ENCODE measurements at regions not wholly inside any gene's neighbourhood (a gene's known extent, or its start where the extent isn't known, plus 50 kb on each side); places are given as distances from the start of the nearest gene placed in this dataset.
"Not testable (repeated sequence)": the region's sequence is repeated elsewhere in the genome, so short reads cannot be mapped to it uniquely, and the experiment has no call there.

GRCh38 chrX:52585892-52586291 lies 68.8 kb downstream of the SSX7 start:
- Mint-ChIP-seq H3K9me3 (peaks cover 9% of the 10 kb centered on the region), H3K4me3 (no peak overlapping the region), H3K27me3 (ENCODE audit: low read depth) (peaks cover 20% of the 10 kb centered on the region), H3K36me3 (no peaks in the 10 kb centered on the region), H3K4me1 (no peaks in the 10 kb centered on the region), H3K27ac (no peak overlapping the region)
- TF ChIP-seq, protein P1, sequence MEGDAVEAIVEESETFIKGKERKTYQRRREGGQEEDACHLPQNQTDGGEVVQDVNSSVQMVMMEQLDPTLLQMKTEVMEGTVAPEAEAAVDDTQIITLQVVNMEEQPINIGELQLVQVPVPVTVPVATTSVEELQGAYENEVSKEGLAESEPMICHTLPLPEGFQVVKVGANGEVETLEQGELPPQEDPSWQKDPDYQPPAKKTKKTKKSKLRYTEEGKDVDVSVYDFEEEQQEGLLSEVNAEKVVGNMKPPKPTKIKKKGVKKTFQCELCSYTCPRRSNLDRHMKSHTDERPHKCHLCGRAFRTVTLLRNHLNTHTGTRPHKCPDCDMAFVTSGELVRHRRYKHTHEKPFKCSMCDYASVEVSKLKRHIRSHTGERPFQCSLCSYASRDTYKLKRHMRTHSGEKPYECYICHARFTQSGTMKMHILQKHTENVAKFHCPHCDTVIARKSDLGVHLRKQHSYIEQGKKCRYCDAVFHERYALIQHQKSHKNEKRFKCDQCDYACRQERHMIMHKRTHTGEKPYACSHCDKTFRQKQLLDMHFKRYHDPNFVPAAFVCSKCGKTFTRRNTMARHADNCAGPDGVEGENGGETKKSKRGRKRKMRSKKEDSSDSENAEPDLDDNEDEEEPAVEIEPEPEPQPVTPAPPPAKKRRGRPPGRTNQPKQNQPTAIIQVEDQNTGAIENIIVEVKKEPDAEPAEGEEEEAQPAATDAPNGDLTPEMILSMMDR (IDR thresholded peaks at IDR 0.05; ENCODE audit: unreplicated experiment), result no peak
- DNase-seq (ENCODE audit: low spot score in 2 of 2, unreplicated experiment in 2 of 2), result no peak

DNA sequence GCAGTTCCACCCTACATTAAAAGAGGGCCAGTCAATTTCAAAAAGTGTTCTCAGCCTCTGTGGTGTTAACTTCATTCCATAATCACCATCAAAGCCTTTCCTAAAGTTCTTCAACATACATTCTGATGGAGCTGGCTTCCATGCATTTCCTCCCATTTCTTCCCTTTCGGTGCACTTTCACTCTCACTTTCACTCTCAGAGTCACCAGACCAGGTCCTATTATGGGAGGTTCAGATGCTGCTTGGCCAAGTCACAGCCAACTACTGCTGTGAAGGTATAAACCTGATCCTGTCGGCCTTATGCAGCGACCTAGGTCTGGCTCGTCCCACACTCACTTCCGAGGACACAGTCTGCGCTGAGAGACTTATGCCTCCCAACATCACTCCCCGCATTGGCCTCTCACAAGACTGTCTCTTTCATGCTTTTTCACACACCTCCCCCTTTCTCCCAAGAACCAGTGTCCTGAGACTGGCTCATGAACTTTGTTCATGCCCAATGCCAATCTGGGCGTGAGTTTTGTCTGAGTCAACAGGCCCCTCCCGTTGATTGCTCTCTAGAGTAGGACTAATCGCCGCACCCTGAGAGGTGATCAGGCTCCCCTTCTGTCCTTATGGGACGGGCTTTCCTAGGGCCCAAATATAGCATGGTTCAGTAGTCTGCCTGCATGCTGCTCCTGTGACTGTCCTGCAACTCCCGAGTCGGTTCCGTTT lies 60.8 kb upstream of the XAGE1B start:
- no peak for DNase-seq (ENCODE audit: low spot score in 2 of 2, unreplicated experiment in 2 of 2)
- H3K27me3 Mint-ChIP-seq (ENCODE audit: low read depth), result no peaks in the 10 kb centered on the region
- H3K4me3 Mint-ChIP-seq, result no peak overlapping the region
- no peaks in the 10 kb centered on the region for H3K36me3 Mint-ChIP-seq
- TF ChIP-seq, protein P1 (IDR thresholded peaks at IDR 0.05; ENCODE audit: unreplicated experiment), result no peak
- H3K4me1 Mint-ChIP-seq, result peaks cover 12% of the 10 kb centered on the region
- peaks cover 30% of the 10 kb centered on the region for H3K9me3 Mint-ChIP-seq
- peak overlapping the region; percentile 75 for H3K27ac Mint-ChIP-seq

- peak overlapping the region; percentile 75 for H3K27ac Mint-ChIP-seq
Measured at GRCh38 chrX:52576946-52577345, 60.1 kb upstream of the XAGE1B start.

DNA sequence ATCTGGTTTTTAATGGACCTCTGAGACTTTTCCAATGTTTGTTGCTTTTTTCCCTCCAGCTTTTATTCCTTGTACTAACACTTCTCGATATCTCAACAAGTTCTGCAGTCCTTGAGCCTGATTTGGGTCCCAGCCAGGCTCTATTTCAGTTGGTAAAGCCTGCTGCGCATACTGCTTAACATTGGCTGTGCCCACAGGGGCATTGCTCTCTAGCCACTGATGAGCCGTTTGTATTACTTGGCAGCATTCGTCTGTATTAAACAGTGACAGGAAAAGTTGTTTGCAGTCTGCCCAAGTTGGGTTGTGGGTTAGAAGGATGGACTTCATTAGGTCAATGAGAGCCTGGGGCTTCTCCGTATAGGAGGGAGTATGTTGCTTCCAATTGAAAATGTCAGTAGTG lies 59.6 kb upstream of the XAGE1B start:
- Mint-ChIP-seq H3K4me1 (peaks cover 12% of the 10 kb centered on the region), H3K36me3 (no peaks in the 10 kb centered on the region)

More at GRCh38 chrX:52576946-52577345, 60.1 kb upstream of the XAGE1B start:
- H3K9me3 Mint-ChIP-seq, result peaks cover 26% of the 10 kb centered on the region
- H3K4me1 Mint-ChIP-seq, result peaks cover 12% of the 10 kb centered on the region
- H3K4me3 Mint-ChIP-seq, result no peak overlapping the region
- H3K27me3 Mint-ChIP-seq (ENCODE audit: low read depth), result no peaks in the 10 kb centered on the region
- TF ChIP-seq, protein P1 (IDR thresholded peaks at IDR 0.05; ENCODE audit: unreplicated experiment), result no peak
- H3K36me3 Mint-ChIP-seq, result no peaks in the 10 kb centered on the region
- DNase-seq (ENCODE audit: low spot score in 2 of 2, unreplicated experiment in 2 of 2), result no peak

DNA sequence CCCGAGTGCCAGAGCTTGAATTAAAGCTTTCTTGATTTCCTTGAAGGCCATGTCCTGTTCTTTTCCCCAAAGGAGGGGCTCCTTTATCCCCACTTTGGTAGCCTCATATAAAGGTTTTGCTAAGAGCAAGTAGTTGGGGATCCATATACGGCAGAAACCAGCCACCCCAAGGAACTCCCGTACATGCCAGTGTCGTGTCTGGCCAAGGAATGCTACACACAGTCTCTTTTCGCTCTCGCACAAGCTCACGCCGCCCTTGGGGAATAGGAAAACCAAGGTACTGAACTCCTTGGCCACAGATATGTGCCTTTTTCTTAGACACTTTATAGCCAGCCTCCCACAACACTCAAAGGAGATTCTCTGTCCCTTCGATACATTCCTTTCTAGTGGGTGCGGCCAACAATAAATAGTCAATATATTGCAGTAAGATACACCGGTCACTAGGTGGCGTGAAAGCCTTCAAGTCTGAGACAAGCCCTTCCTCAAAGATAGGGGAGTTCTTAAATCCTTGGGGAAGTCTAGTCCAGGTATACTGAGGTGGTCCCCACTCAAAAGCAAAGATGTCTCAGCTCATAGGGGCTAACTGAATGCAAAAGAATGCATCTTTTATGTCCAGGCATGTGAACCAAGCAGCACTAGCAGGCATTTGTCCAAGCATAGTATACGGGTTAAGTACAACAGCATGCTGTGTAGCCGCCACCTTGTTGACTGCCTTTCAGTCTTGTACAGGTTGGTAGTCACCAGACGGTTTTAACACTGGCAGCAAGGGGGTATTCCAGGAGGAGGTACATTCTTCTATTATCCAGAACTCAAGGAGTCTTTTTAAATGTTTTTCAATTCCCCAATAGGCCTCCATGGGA lies 57.8 kb upstream of the XAGE1B start:
- Mint-ChIP-seq H3K9me3 (peaks cover 30% of the 10 kb centered on the region), H3K4me1 (peaks cover 12% of the 10 kb centered on the region), H3K4me3 (no peak overlapping the region), H3K27me3 (ENCODE audit: low read depth) (no peaks in the 10 kb centered on the region), H3K27ac (peak overlapping the region; percentile 95), H3K36me3 (no peaks in the 10 kb centered on the region)
- TF ChIP-seq, protein P1 (IDR thresholded peaks at IDR 0.05; ENCODE audit: unreplicated experiment), result peak; percentile 75
- DNase-seq (ENCODE audit: low spot score in 2 of 2, unreplicated experiment in 2 of 2), result no peak

More for the DNA sequence above, 59.6 kb upstream of the XAGE1B start:
- DNase-seq (ENCODE audit: low spot score in 2 of 2, unreplicated experiment in 2 of 2), result no peak
- Mint-ChIP-seq H3K27me3 (ENCODE audit: low read depth) (no peaks in the 10 kb centered on the region), H3K9me3 (peaks cover 25% of the 10 kb centered on the region), H3K27ac (no peak overlapping the region), H3K4me3 (no peak overlapping the region)
- TF ChIP-seq, protein P1 (IDR thresholded peaks at IDR 0.05; ENCODE audit: unreplicated experiment), result no peak

DNA sequence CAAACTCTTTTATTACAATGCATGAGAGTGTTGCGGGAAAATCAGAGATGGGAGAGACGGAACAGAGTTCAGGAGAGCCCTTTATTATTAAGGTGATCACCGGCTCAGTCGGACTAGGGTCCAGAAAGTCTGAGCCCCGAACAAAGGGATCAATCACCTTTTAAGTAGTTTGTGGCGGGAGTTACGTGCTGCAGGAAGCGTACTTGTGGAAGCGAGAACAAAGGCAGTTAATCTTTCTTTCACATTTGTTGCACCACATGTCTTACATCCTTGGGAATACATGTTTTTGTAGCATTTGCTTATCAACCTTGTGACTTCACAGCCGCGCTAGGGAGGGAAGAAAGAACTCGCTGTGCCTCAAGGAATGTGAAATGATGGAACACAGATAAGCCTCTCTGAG lies 51.3 kb upstream of the XAGE1B start:
- not testable (repeated sequence) for H3K4me1 Mint-ChIP-seq; DNase-seq (ENCODE audit: low spot score in 2 of 2, unreplicated experiment in 2 of 2); H3K27me3 Mint-ChIP-seq (ENCODE audit: low read depth); H3K36me3 Mint-ChIP-seq
- peaks cover 38% of the 10 kb centered on the region for H3K9me3 Mint-ChIP-seq
- H3K4me3 Mint-ChIP-seq, result peak overlapping the region; percentile 40
- peak overlapping the region; percentile 83 for H3K27ac Mint-ChIP-seq

Measured in mesothelial cell of epicardium (in vitro differentiated cells).